Superior temporal gyrus (tissue), 1 donor: ENCODE measurements at regions not wholly inside any gene's neighbourhood (a gene's known extent, or its start where the extent isn't known, plus 50 kb on each side); places are given as distances from the start of the nearest gene placed in this dataset.
"Not testable (repeated sequence)": the region's sequence is repeated elsewhere in the genome, so short reads cannot be mapped to it uniquely, and the experiment has no call there.

Experiments
- DNase-seq: peaks from one replicate; pipeline ENCODE4 v3.0.0-alpha.2; 2016; ENCODE audit errors: extremely low spot score

DNA sequence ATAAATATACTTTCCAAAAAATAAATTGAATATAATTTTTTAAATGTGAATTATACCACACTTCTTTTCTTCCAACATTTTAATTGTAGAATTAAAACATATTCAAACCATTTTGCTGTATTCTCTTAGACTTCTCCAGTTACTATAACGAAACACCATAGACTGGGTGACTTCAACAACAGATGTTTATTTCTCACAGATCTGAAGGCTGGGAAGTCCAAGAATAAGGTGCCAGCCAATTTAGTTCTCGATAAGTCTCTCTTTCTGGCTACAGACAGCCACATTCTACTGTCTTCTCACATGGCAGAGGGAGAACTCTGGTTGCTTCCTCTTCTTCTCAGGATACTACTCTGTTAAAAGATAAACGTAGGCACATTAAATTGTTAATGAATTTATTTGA is 155.8 kb upstream of the UGT8 start:
- no peak for DNase-seq

DNA sequence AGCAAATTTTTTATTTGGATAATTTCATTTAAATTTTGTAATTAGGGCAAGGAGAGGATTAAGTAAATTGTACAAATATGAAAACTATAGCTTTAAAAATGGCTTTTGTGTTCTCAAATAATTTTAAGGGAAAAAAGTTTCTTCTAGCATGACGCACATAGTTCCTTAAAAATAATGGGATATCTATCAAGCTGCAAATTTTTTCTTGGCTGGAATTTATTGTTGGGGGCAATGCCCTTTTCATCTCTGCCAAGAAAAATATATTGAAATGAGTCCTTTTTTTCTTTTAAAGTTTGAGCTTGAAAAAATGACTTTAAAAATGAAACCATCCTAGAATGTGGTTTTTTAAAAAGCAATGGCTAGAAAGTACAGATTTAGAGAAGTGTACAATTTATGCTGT is 154.4 kb upstream of the UGT8 start:
- no peak for DNase-seq

DNA sequence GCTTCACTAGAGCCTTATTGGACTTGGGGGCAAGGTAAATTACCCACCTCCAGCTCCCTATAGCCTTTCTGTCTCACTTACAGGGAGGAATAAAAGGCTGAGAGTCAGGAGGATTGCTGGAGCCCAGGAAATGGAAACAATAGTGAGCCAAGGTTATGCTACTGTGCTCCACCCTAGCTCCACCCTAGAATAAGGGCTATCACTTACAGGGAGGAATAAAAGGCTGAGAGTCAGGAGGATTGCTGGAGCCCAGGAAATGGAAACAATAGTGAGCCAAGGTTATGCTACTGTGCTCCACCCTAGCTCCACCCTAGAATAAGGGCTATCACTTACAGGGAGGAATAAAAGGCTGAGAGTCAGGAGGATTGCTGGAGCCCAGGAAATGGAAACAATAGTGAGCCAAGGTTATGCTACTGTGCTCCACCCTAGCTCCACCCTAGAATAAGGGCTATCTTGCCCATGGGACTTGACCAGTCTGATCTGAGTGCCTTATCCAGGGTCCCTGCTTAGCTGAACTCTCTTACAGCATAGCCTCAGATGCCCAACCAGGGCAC is 150.6 kb upstream of the UGT8 start:
- not testable (repeated sequence) for DNase-seq

DNA sequence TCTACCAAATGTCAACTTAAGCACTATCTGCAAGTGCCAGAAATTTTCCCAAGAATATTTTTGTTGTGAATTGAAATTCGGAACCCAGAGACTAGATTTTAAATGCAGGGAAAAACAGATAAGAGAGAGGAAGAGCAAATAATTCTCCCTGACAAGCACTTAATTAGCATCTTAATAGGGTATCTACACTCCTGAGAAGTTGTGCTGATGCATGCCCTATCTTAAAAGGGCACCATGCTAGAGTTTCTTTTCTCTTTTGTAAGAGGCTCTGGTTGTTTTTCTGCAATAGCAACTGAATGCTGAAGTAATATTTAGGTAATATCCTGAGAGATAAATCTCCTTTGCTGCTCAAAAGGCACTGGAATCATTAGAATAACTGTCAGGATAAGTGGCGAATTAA is 139.9 kb upstream of the UGT8 start:
- no peak for DNase-seq

DNA sequence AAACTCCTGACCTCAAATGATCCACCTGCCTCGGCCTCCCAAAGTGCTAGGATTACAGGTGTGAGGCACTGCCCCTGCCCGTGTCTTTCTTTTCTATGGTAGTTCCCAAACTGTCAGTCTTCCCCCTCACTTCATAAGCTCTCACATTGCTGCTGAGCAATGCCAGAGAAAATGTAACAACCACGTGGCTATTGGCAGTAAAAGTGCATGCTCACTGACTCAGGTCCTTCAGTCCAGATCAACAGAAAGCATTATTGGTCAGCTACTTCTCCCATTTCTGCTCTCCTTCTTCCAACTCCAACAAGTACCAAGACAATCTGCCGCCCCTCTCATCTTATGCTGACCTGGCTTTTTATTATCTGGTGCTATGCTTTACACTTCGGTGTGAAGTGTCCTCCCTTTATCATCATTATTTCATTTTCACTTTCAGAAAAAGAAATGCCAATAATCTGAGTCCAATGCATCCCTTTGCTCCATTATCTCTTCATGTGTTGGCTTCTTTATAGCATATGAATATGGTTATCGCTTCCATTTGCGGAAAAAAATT is 133.8 kb upstream of the UGT8 start:
- no peak for DNase-seq

DNA sequence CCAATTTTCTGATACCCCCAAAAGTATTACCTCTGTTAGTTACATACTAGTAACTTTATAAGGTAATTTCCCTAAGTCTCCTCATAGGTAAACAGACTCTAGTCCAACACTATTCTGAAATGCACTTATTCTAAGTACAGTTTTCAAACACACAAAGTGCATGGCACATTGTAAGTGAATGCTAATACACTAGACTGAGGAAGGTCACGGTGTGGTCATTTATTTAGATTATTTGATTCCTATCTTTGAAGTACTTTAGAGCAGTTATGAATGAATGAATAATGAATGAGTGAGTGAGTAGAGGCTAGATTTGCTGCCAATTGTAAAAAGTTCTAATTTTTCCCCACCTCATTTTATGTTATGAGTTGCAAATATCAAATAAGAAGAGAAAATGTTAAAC is 132.8 kb upstream of the UGT8 start:
- no peak for DNase-seq

DNA sequence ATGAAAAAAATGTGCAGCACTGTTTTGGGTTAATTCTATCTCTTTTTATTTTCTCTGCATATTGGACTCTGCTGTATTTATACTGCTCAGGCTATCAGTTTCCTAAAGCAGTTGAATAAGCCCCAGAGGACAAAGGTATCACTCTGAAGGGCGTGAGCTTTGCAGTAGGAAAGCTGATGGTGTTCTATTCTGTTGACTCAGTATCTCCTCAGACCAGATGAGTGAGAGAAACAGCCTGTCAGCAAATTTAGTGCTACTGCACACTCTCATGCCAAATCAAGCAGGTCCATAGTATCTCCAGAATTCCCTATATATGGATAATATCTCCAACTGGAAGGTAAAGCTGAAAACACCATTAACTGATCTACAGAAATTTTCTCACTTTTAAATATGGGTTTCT is 132.3 kb upstream of the UGT8 start:
- DNase-seq: no peak

DNA sequence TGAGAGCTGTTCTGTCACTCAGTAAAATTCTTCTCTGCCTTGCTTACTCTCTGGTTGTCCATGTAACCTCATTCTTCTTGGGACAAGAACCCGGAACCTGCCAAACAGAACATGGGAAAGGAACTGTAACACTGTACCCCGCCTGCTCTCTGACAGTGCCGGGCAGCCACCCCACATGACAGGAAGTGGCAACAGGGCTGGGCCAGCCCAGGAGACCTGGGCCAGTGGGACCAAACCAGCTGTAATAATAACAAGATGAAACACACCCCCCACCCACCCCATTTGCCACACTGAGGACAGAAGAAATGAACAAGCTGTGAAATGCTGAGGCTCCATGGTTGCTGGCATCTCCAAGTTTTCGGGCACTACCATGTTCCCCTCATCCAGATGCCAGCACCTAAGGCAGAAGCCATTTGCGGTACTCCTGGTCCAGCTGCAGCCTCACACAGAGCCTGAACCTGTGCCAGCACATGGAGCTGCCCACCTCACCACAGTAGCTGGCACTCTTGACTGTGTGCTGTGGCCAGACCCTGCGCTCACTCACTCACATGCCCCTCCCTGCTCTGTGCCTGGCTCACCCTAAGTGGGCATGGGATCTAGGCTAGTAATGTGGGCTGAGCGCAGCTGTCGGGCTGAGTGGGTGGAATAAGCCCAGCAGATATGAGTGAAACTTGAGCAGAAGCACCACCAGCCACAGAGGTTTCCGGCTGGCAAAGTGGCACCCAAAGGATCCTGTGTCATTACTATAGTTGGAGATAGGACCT is 126.2 kb upstream of the UGT8 start:
- no peak for DNase-seq

DNA sequence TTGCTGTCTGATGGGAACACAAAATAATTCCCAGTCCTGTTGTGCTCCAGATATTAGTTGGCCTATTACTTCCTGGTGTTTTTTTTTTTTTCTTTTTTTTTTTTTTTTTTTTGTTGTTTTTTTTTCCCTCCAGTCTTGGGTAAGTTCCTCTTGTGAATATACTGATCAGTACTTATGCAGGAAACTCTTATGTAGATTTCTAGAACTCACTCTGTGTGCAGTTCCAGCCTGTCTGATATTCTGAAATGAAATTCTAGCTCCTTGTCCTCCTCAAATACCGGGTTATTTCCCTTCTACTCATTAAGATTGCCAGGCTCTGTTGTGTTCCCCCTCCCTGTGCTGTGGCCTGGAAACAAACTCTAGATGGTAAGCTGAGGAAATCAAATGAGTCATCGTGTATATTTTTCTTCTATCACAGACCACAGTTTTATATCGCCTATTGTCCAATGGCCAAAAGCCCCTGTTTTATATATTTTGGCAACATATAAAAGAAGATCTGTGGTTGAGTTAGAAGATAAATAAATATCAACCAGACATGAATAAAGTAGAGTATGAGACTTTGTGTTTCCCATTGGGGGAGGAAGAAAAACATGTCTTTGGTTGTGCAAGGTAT is 124.3 kb upstream of the UGT8 start:
- no peak for DNase-seq

DNA sequence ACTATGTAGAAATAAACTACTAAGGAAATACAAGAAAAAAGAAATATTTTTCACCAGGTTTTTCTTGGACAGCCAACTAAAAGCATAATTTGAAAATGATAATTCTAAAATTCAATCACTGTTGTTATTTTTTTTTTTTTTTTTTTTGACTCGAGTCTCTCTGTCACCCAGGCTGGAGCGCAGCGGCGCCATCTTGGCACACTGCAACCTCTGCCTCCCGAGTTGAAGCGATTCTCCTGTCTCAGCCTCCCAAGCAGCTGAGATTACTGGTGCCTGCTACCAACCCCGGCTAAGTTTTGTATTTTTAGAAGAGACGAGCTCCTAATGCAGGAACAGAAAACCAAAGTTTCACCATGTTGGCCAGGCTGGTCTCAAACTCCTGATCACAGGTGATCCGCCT is 122.3 kb upstream of the UGT8 start:
- DNase-seq: no peak

DNA sequence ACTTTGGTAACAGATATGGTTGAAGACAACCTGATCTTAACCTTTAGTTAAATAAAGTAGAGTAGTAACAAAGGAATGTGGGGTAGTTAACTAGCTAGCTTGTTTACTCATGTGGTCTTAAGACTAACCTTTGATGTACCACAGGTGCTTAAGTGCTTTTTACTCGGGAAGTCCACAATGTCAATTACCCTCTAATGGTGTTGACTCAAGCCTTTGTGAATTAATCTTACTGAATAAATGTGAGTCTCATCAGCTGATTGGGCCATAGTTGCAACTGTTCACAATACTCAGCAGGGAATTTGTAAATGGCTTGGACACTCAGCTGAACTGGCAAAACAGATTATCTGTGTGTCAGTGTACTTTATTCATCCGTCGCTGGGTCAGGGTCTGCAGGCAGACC is 119.0 kb upstream of the UGT8 start:
- no peak for DNase-seq

DNA sequence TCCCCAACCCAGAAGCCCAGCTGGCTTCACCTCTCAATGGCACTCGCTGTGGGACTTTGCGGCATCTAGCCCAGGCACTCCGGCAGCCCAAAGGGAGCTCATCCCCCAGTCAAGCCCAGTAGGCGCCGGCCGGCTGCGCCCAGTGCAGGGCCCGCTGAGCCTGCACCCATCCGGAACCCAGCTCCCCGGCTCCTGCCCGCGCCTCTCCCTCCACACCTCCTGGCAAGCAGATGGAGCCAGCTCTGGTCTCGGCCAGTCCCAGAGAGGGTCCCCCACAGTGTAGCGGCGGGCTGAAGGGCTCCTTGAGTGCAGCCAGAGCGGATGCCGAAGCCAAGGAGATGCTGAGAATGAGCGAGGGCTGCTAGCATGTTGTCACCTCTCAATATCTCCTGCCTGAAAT is 116.8 kb upstream of the UGT8 start:
- no peak for DNase-seq

DNA sequence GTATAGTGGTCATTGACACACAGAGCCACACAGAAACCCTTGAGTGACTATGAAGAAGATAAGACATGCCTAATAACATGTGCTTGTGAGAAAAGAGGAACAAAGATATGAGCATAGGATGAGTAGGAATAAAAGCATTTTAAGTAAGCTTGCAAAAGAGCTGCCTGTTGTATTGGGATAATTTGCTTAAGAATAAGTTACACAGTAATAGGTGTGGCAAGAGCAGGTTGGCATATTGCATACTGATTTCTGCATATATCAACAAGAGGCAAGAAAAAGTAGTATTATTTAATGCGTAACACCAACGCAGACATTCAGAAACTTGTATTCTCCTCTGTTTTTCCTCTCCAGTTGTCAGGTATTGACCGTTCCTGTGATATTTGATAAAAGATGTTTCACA is 111.5 kb upstream of the UGT8 start:
- no peak for DNase-seq

DNA sequence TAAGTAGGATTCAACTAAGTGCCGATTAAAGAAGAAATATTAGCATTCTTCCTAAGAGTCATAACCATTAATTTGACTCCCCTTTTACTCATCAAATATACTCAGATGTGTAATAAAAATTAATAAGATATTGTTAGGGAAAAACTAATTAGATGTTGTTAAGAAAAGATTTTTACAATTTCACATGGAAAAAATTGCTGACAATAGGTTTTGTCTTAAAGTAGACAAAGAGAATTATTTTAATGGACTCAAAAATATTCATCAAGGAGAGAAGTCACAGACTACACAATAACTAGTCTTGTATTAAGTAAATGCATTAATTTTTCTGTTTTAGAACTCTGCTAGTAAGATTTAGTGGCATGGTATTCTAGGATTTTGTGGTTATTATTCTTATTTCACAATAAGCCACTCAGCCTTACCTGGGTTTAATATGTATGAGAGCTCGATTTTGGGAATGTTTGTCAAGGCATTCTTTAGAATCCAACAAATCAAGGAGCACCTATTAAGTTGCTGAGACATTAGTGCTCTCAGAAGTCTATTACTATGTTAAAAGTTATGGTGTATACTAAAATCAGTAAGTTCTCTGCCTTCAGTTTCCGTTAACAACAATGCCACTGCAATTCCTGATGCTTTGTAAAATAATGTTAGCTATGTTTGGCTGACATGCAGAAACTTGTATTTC is 110.2 kb upstream of the UGT8 start:
- DNase-seq: no peak

DNA sequence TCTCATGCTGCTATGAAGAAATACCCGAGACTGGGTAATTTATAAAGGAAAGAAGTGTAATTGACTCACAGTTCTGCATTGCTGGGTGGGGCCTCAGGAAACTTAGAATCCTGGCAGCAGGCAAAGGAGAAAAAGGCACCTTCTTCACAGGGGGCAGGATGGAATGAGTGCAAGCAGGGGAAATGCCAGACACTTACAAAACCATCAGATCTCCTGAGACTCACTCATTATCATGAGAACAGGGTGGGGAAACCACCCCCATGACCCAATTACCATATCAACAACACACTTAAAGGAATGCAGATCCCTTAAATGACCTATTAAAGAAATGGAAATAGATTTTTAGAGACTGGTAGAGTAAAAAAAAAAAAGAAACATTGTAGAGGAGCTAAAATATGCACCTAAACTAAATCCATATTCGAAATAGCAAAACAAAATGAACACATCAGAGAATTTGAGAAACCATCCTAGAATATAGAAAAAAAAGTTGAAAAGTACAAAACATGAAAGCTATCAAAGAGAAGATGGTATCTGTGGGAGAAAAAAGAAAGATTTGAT is 104.3 kb upstream of the UGT8 start:
- DNase-seq: no peak

DNA sequence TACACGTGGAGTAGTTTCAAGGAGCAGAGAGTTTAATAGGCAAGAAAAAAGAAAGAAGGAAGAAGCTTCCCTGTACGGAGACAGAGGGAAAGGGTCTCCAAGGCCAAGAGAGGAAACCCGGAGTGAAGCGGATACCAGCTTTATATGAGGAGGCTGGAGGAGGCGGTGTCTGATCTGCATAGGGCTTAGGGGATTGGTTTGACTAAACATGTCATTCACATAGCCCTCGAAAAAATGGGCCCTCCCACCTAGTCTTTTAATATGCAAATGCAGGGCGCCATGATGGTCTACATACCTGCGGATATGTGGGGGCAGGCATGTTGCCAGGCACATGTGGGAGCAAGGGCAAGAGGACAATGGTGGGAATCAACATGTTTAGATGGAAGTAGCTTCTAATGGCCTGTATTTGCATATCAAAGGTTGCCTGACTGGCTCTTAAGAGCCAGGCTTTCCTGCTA is 103.1 kb upstream of the UGT8 start:
- no peak for DNase-seq

DNA sequence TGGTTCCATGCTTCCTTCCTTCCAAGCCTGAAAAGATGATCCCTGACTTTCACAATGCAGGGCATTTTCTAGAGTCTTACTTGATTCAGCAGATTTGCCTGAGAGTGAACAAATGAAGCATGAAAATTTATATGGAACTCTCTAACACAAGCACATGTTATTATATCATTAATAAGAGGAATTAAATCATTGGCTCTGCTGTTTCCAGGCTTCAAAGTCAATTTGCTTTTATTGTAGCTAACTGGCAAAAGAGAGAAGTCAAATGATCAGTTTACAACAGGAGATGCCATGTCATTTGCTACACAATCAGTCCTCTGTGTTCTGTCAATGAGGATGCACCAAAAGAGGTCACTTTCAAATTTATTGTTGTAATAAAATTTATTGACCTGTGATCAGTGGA is 101.5 kb upstream of the UGT8 start:
- no peak for DNase-seq

DNA sequence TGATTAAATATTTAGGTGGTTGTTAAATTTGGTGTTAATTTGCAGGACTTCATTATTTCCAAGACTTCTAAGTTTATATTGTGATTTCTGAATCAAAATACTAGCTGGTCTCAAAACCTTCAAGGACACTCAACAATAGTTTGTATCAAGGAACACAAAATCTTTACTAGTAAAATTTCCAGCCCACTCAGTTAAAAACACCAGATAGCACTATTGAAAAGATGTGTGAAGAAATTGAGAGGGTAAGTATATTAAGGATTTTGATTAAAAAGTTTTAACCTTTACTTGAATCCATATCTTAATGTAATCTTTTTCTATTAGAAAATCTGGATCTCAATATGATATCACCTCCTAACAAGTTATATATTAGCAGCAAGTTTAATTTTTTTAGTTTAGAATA is 89.3 kb upstream of the UGT8 start:
- peak; percentile 74 for DNase-seq

DNA sequence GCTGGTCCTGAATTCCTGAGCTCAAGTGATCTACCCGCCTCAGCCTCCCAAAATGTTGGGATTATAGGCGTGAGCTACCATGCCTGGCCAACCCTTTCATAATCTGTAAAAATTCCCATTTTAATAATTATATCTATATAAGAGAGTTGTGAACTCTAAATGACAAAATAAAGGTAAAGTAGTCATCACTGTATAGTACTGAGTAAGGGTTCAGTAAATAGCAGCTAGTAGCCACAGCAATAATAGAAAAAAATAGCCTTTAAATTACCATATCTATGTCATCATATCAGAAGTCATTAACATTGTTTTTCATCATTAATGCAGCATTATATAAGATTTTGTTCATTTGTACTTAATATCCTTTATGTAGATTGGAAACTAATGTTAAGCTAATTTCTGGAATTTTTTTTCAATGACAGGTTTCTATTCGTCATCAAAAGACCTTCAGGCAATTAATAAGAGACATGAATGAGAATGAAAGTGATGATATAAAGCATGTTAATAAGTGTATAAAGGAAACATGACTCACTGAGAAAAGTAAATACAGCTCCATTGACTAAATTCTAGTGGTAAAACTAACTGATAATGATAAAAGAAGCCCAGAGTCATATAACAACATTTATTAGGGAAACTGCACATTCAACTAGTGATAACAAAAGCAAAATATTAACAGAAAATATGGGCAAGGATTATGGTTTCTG is 85.9 kb upstream of the UGT8 start:
- DNase-seq: no peak

DNA sequence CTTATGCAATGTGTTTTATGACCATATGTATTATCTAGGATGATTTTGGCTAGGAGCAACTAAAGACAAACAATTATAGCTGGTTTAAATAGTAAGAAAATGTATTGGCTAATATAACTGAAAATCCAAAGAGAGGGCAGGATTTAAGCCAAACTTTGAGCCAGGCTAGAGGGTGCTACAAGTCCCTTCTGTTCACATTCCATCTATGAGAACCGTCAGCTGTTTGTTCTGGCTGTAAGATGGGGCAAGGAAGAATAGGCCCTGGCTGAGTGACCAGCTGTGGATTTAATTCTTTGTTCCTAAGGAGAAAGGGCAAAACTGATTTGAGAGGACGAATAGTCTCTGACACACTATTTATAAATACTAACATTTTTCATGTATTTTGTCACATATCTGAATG is 79.2 kb upstream of the UGT8 start:
- DNase-seq: no peak

DNA sequence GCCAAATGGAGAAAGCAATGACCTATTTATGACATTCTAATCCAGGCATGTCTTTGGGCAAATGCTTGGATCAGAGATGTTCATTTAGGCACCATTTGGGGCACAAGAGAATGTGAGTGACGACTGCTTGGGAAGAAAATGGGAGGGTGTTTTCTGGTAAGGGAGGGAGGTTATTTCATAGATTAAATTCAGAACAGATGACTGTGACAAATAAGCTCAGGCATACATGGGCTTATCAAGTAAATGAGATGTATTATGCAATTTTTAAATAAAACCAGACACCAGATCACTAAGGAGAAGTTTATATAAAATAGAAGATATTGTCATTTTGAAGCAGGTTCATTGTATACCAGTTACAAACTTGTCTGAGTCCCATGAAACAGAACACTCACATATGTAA is 71.4 kb upstream of the UGT8 start:
- DNase-seq: no peak

DNA sequence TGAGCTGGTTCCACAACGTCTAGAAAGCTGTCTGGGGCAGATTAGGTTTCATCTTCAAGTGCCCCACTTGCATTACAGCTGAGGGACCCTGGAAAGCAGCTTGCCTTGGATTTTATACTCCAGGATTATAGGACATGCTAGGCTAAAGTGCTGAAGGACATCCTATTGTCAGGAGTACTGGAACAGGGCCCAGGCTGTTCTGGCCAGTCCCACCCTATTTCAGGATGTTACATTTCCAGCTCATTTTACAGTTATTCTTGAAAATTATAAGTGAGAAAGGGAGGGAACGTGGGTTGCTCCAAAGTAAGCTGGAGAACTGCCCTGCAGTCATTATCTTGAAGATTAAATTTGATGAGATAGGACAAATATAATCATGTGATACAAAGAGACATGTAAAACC is 71.0 kb upstream of the UGT8 start:
- no peak for DNase-seq
